Pancreas (tissue), 10 donors: ENCODE measurements at regions not wholly inside any gene's neighbourhood (a gene's known extent, or its start where the extent isn't known, plus 50 kb on each side); places are given as distances from the start of the nearest gene placed in this dataset.
"Not testable (repeated sequence)": the region's sequence is repeated elsewhere in the genome, so short reads cannot be mapped to it uniquely, and the experiment has no call there.

Experiments
- ATAC-seq, 4 donors: fragments of 200-7000 bp; cut with Tn5 transposase; one replicate each; pipeline versions ENCODE4 v1.8.0 to v1.9.1; 2020; ENCODE audit warnings: mild to moderate bottlenecking in 4 of 4, moderate library complexity in 4 of 4
- DNase-seq, 6 donors: peaks; one replicate each; pipeline ENCODE4 v3.0.0-alpha.2; 2020
- FAIRE-seq: peaks from 2 replicates; lab custom pipeline; 2012; peaks lifted over from hg19 to GRCh38; lab: Jason Lieb, UNC
- H3K27ac ChIP-seq, 4 donors: fragments of 200-600 bp; sonication (generic); 1 replicate in 3 of 4; 2 replicates in 1 of 4; pipeline versions ENCODE4 v1.5.0 to v1.8.0; 2020
- H3K27me3 ChIP-seq, 4 donors: fragments of 200-600 bp; one replicate each; pipeline ENCODE4 v1.8.0; 2021
- H3K36me3 ChIP-seq, 3 donors: fragments of 200-600 bp; sonication (generic) in 1 of 3; one replicate each; pipeline versions ENCODE4 v1.5.0 to v1.8.0; 2020 to 2021
- H3K4me1 ChIP-seq, 3 donors: fragments of 200-600 bp; one replicate each; pipeline ENCODE4 v1.8.0; 2021
- H3K4me3 ChIP-seq, 4 donors: fragments of 200-600 bp; sonication (generic) in 2 of 4; one replicate each; pipeline versions ENCODE4 v1.5.0 to v1.8.0; 2020 to 2021
- H3K9me3 ChIP-seq, 4 donors: fragments of 200-600 bp; one replicate each; pipeline ENCODE4 v1.8.0; 2021
- WGBS, 2 donors: extraction: QIAGEN DNeasy Blood & Tissue Kit; methylation state at CpG; one replicate each; pipeline ENCODE4 v1.1.7; 2013; 5-methylcytosine and 5-hydroxymethylcytosine counted together
- intact Hi-C, 3 donors: fragments of 100-400 bp; cut with DNase I; formaldehyde crosslinking; loops; one replicate each; pipeline versions ENCODE4 v1.11.1 to v1.14.2; 2022
- TF ChIP-seq, protein P1 (sequence below), 4 donors: fragments of 200-600 bp; sonication (generic) in 3 of 4; IDR thresholded peaks; one replicate each; pipeline versions ENCODE4 v1.5.0 to v1.8.0; 2021; ENCODE audit warnings: antibody characterized with exemption in 4 of 4
- donor health status: healthy with polysubstance abuse.
- donor health status: DM: no; HTN: no; CAD: no; lungs with moderate emphysema.
- donor health status: DM: no; HTN: no; CAD: no.
- donor health status: control.
- donor health status: control.
- donor health status: Bipolar disorder and iron deficiency.
- donor health status: DM: yes; HTN: yes; CAD: no.
- donor health status: DM: no; HTN: no; CAD: no.
- donor health status: DM: no; HTN: no; CAD: no.
- donor health status: DM: yes; HTN: yes; CAD: no.

DNA sequence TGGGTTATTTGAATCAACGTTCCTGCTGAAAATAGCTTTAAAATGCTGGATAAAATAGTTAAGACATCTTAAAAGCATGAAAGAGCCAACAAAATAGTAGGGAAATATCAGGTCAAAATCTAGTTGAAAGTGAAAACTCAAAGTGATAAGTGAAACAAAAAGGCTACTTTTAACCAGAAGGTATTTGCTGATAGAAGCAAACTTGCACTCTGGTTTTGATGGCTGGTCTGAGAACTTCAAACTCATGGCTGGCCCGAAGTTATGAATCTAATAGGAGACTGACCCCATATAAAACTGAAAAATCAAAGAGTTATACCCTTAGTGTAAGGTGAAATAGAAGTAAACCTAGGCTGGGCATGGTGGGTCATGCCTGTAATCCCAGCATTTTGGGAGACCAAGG, 66.3 kb upstream of the HOXC13 start:
- Histone ChIP-seq H3K36me3 (no peaks in the 10 kb centered on the region), H3K27me3 (peaks cover 0 to 10% (median 0%) of the 10 kb centered on the region in 4 donors), H3K4me1 (no peaks in the 10 kb centered on the region), H3K27ac (no peak overlapping the region), H3K9me3 (no peaks in the 10 kb centered on the region), H3K4me3 (no peak overlapping the region)
- intact Hi-C loops: no loop called here
- FAIRE-seq (no peak), DNase-seq (no peak), ATAC-seq (no peak)
- 48 to 54% methylated on average over 2 of the region's 2 CpGs for WGBS, 2 donors
- TF ChIP-seq, protein P1, sequence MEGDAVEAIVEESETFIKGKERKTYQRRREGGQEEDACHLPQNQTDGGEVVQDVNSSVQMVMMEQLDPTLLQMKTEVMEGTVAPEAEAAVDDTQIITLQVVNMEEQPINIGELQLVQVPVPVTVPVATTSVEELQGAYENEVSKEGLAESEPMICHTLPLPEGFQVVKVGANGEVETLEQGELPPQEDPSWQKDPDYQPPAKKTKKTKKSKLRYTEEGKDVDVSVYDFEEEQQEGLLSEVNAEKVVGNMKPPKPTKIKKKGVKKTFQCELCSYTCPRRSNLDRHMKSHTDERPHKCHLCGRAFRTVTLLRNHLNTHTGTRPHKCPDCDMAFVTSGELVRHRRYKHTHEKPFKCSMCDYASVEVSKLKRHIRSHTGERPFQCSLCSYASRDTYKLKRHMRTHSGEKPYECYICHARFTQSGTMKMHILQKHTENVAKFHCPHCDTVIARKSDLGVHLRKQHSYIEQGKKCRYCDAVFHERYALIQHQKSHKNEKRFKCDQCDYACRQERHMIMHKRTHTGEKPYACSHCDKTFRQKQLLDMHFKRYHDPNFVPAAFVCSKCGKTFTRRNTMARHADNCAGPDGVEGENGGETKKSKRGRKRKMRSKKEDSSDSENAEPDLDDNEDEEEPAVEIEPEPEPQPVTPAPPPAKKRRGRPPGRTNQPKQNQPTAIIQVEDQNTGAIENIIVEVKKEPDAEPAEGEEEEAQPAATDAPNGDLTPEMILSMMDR (IDR thresholded peaks at IDR 0.05): no peak

DNA sequence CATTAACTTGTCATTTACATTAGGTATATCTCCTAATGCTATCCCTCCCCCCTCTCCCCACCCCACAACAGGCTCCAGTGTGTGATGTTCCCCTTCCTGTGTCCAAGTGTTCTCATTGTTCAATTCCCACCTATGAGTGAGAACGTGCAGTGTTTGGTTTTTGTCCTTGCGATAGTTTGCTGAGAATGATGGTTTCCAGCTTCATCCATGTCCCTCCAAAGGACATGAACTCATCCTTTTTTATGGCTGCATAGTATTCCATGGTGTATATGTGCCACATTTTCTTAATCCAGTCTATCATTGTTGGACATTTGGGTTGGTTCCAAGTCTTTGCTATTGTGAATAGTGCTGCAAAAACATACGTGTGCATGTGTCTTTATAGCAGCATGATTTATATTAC, 60.7 kb upstream of the HOXC13 start:
- FAIRE-seq, H3K27ac ChIP-seq, H3K9me3 ChIP-seq, intact Hi-C loops, H3K27me3 ChIP-seq, DNase-seq, H3K4me1 ChIP-seq, H3K36me3 ChIP-seq, H3K4me3 ChIP-seq, ATAC-seq: not testable (repeated sequence)
- WGBS, 2 donors: 62 to 69% methylated on average over 3 of the region's 3 CpGs

DNA sequence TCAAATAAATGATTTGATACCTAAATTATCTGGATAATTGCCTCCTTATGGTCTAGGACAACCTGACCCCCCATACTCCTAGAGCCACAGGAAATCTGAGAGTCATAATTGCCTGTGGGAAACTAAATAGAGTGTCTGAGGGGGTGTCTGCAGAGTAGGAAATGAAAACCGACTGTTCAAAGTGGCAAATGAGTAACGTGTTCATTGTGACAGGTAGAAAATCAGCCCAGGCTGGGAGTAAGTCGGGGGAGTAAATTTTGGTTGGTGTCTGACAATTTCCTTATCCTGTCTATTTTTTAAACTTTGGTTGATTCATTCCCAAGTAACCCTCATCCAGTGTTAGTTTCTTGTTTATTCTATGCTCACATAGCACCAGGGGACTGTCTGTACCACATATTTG, 51.6 kb upstream of the HOXC13 start:
- ATAC-seq (no peak), FAIRE-seq (no peak), DNase-seq (no peak)
- H3K4me1 ChIP-seq: no peaks in the 10 kb centered on the region
- TF ChIP-seq, protein P1 (IDR thresholded peaks at IDR 0.05): no peak
- H3K36me3 ChIP-seq: no peaks in the 10 kb centered on the region
- no peak overlapping the region for H3K27ac ChIP-seq
- WGBS, 2 donors: 41 to 49% methylated on average over 3 of the region's 3 CpGs
- intact Hi-C loops: no loop called here
- no peak overlapping the region for H3K4me3 ChIP-seq
- no peaks in the 10 kb centered on the region for H3K9me3 ChIP-seq
- H3K27me3 ChIP-seq: peaks cover 0 to 1% (median 0%) of the 10 kb centered on the region in 4 donors

DNA sequence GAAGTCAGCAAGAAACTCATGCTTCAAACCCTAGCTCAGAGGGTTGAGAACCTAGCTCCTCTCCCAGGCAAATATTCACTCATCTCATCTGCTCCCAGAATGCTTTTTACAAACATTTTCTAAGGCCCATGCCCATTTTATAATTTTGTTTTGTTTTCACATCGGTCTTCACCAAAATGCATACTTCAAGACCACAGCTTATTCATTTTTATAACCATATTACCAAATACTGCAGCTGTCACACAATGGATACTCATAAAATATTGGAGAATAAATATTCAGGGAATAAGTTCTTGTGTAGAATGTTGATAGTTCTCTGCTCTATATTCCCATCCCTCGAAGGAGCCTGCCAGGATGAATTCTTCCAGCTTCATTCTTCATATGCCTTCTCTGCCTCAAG, 50.8 kb upstream of the HOXC13 start:
- 62 to 84% methylated on average over 2 of the region's 2 CpGs for WGBS, 2 donors
- Histone ChIP-seq H3K36me3 (no peaks in the 10 kb centered on the region), H3K4me3 (no peak overlapping the region), H3K27ac (no peak overlapping the region), H3K27me3 (peaks cover 0 to 6% (median 3%) of the 10 kb centered on the region in 4 donors), H3K9me3 (no peaks in the 10 kb centered on the region), H3K4me1 (no peaks in the 10 kb centered on the region)
- FAIRE-seq (no peak), DNase-seq (no peak), ATAC-seq (no peak)
- intact Hi-C loops: no loop called here
- TF ChIP-seq, protein P1 (IDR thresholded peaks at IDR 0.05): no peak
